ENCODE measurements at regions not wholly inside any gene's neighbourhood (a gene's known extent, or its start where the extent isn't known, plus 50 kb on each side); places are given as distances from the start of the nearest gene placed in this dataset.
"Not testable (repeated sequence)": the region's sequence is repeated elsewhere in the genome, so short reads cannot be mapped to it uniquely, and the experiment has no call there.

DNA sequence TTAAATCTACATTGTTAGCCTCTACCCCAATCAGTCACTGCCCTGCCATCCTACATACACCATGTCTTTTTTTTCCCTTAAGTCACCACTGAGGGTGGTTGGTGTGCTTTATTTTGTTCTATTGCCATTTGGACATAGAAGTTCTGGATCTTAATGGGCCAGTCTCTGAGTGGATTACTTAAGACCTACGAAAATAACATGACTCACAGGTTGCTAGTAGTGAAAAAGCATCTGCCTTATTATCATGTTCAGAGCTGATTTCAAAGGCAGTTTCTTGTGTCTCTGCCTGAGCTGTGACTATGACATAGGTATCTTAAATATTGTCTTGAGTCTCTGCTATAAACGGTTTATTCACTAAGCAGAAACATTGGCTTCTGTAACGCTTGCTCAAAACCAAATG is 410.8 kb downstream of the MDFIC start:
- H3K4me1 Mint-ChIP-seq (ENCODE audit: low read depth): no peaks in the 10 kb centered on the region
- no peak overlapping the region for H3K27ac Mint-ChIP-seq
- DNase-seq (no peak), ATAC-seq (no peak)
- no peaks in the 10 kb centered on the region for H3K9me3 Mint-ChIP-seq
- no peaks in the 10 kb centered on the region for H3K36me3 Mint-ChIP-seq (ENCODE audit: low read depth)
- ChIA-PET CTCF (no interaction called here), POLR2A (no interaction called here)
- TF ChIP-seq, protein P1, sequence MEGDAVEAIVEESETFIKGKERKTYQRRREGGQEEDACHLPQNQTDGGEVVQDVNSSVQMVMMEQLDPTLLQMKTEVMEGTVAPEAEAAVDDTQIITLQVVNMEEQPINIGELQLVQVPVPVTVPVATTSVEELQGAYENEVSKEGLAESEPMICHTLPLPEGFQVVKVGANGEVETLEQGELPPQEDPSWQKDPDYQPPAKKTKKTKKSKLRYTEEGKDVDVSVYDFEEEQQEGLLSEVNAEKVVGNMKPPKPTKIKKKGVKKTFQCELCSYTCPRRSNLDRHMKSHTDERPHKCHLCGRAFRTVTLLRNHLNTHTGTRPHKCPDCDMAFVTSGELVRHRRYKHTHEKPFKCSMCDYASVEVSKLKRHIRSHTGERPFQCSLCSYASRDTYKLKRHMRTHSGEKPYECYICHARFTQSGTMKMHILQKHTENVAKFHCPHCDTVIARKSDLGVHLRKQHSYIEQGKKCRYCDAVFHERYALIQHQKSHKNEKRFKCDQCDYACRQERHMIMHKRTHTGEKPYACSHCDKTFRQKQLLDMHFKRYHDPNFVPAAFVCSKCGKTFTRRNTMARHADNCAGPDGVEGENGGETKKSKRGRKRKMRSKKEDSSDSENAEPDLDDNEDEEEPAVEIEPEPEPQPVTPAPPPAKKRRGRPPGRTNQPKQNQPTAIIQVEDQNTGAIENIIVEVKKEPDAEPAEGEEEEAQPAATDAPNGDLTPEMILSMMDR (IDR thresholded peaks at IDR 0.05): no peak
- peaks cover 2% of the 10 kb centered on the region for H3K27me3 Mint-ChIP-seq
- intact Hi-C loops (cut with micrococcal nuclease): no loop called here
- no peak overlapping the region for H3K4me3 Mint-ChIP-seq

- Mint-ChIP-seq H3K4me3 (no peak overlapping the region), H3K27me3 (peaks cover 1% of the 10 kb centered on the region), H3K27ac (no peak overlapping the region), H3K4me1 (ENCODE audit: low read depth) (no peaks in the 10 kb centered on the region), H3K36me3 (ENCODE audit: low read depth) (no peaks in the 10 kb centered on the region), H3K9me3 (no peaks in the 10 kb centered on the region)
- DNase-seq (no peak), ATAC-seq (no peak)
- ChIA-PET CTCF (no interaction called here), POLR2A (no interaction called here)
- intact Hi-C loops (cut with micrococcal nuclease): no loop called here
- TF ChIP-seq, protein P1 (IDR thresholded peaks at IDR 0.05): no peak
Measured at GRCh38 chr7:115329006-115329405, 407.1 kb downstream of the MDFIC start.

GRCh38 chr7:115328018-115328417 is 406.1 kb downstream of the MDFIC start:
- no peak overlapping the region for H3K4me3 Mint-ChIP-seq
- TF ChIP-seq, protein P1 (IDR thresholded peaks at IDR 0.05): no peak
- intact Hi-C loops (cut with micrococcal nuclease): no loop called here
- no peak for DNase-seq
- ChIA-PET POLR2A (no interaction called here), CTCF (no interaction called here)
- peaks cover 1% of the 10 kb centered on the region for H3K27me3 Mint-ChIP-seq
- ATAC-seq: no peak
- no peak overlapping the region for H3K27ac Mint-ChIP-seq
- H3K9me3 Mint-ChIP-seq: no peaks in the 10 kb centered on the region
- no peaks in the 10 kb centered on the region for H3K36me3 Mint-ChIP-seq (ENCODE audit: low read depth)
- no peaks in the 10 kb centered on the region for H3K4me1 Mint-ChIP-seq (ENCODE audit: low read depth)

- ATAC-seq (no peak), DNase-seq (no peak)
- TF ChIP-seq, protein P1 (IDR thresholded peaks at IDR 0.05): no peak
- intact Hi-C loops (cut with micrococcal nuclease): no loop called here
- no peak overlapping the region for H3K4me3 Mint-ChIP-seq
- ChIA-PET POLR2A (no interaction called here), CTCF (no interaction called here)
- no peaks in the 10 kb centered on the region for H3K4me1 Mint-ChIP-seq (ENCODE audit: low read depth)
- H3K9me3 Mint-ChIP-seq: no peaks in the 10 kb centered on the region
- H3K36me3 Mint-ChIP-seq (ENCODE audit: low read depth): no peaks in the 10 kb centered on the region
- H3K27me3 Mint-ChIP-seq: peaks cover 1% of the 10 kb centered on the region
- H3K27ac Mint-ChIP-seq: no peak overlapping the region
Measured at GRCh38 chr7:115327326-115327725, 405.4 kb downstream of the MDFIC start.

DNA sequence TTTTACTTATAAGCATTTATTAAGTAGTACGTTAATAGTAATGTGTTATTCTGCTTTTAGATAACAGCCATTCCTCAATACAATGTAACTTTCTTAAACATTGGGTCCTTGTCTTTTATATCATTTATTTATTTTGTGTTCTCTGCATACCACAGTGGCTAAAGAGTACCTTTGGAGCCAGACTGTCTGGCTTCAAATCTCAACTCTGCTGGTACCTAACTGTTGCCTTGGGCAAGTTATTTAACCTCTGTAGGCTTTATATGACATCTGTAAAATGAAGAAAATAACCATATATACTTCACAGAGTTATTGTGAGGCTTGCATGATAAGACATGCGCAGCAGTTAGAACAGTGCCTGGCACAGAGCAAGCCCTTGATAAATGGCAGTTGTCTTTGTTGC is 397.6 kb downstream of the MDFIC start:
- CTCF ChIA-PET: no interaction called here
- no peak for ATAC-seq
- TF ChIP-seq, protein P1 (IDR thresholded peaks at IDR 0.05): no peak
- intact Hi-C loops (cut with micrococcal nuclease): no loop called here
- no peaks in the 10 kb centered on the region for H3K9me3 Mint-ChIP-seq
- POLR2A ChIA-PET: no interaction called here
- no peaks in the 10 kb centered on the region for H3K36me3 Mint-ChIP-seq (ENCODE audit: low read depth)
- H3K27ac Mint-ChIP-seq: no peak overlapping the region
- H3K27me3 Mint-ChIP-seq: peaks cover 1% of the 10 kb centered on the region
- DNase-seq: no peak
- no peak overlapping the region for H3K4me3 Mint-ChIP-seq
- no peaks in the 10 kb centered on the region for H3K4me1 Mint-ChIP-seq (ENCODE audit: low read depth)

DNA sequence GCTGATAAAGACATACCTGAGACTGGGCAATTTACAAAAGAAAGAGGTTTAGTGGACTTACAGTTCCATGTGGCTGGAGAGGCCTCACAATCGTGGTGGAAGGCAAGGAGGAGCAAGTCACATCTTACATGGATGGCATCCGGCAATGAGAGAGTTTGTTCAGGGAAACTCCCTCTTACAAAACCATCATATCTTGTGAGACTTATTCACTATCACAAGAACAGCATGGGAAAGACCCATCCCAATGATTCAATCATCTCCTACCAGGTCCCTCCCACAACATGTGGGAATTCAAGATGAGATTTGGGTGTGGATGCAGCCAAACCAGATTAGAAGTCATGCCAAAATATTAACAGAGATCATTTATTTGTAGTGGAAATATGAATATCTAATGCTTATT is 388.4 kb downstream of the MDFIC start:
- H3K4me3 Mint-ChIP-seq; POLR2A ChIA-PET; H3K9me3 Mint-ChIP-seq; H3K36me3 Mint-ChIP-seq (ENCODE audit: low read depth); intact Hi-C loops (cut with micrococcal nuclease); CTCF ChIA-PET; DNase-seq; H3K27me3 Mint-ChIP-seq; ATAC-seq; H3K27ac Mint-ChIP-seq; H3K4me1 Mint-ChIP-seq (ENCODE audit: low read depth): not testable (repeated sequence)
